ENCODE measurements at regions not wholly inside any gene's neighbourhood (a gene's known extent, or its start where the extent isn't known, plus 50 kb on each side); places are given as distances from the start of the nearest gene placed in this dataset.

DNA sequence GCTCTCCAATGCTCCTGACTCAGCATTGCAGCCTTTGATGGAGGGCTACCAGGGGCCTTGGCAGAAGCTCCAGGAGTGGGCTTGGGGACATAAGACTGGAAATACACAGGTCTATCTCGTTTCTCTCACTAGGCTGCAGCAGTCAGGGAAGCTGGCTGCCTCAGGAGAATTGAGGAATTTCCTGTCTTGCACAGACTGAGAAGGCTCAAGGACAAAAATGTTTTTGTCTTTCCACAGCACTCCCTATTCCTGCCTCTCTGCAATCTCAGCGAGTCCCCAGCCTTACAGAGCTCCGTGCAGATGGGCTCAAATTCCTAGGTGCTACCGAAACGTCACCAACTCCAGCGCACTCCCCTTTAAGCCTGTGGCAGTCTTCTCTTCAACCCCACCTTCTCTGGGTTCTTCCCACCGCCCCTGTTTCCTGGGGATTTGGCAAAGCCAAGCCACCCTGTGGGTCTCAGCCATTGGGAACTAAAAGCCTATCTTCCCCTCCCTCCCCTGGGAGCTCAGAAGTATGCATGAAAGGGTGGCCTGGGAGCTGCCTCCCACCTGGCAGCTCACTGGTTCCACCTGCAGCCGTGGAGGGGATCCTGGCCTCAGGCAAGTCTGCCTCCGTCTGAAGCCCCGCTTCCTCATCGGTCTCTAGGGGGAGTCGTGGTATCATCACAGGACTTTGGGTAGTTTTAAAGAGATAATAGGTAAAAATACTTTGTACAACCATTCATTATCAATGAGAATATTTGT lies 322.6 kb upstream of the FRG2C start:
- TF ChIP-seq POLR2A (IDR thresholded peaks at IDR 0.05) (no peak), CTCF (IDR thresholded peaks at IDR 0.05) (no peak), POLR2AphosphoS5 (IDR thresholded peaks at IDR 0.05) (no peak)

Measured in prostate gland (tissue), 2 donors.